ENCODE measurements at regions not wholly inside any gene's neighbourhood (a gene's known extent, or its start where the extent isn't known, plus 50 kb on each side); places are given as distances from the start of the nearest gene placed in this dataset.

DNA sequence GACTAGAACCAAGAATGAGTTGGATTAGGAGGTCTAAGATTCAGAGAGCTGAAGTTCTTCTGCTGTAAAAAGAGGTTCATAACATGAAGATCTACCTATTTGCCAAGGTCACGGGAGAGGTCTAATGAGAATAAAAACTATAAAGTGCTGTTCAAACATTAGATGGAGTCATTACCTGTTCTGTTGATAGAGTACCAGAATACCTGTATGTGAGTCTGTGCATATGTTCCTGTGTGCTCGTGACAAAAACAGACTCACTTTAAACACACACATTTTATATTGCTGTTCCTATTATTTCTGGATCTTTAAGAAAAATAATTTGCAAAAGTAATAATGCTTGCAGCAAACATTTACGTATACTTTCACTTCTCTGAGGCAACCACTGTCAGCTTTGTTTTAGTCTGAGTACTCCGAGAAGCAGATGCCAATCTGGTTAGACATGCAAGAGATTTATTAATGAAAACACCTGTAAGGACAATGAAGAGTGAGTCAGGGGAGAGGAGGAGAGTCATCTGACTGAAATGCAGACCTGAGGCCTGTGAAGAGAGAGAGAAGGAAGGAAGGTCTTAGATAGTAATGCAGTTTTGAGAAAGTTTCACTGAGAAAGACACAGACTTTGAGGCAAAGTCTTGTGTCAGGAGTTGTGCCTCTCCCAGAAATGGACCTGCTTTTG lies 221.2 kb downstream of the SQOR start:
- H3K4me1 ChIP-seq (ENCODE audit: control insufficient read depth in 1 of 2, insufficient read depth in 1 of 2, low read depth in 1 of 2, low read length in 1 of 2) = no peaks in the 10 kb centered on the region
- H3K27me3 ChIP-seq = no peaks in the 10 kb centered on the region
- TF ChIP-seq, protein P1, sequence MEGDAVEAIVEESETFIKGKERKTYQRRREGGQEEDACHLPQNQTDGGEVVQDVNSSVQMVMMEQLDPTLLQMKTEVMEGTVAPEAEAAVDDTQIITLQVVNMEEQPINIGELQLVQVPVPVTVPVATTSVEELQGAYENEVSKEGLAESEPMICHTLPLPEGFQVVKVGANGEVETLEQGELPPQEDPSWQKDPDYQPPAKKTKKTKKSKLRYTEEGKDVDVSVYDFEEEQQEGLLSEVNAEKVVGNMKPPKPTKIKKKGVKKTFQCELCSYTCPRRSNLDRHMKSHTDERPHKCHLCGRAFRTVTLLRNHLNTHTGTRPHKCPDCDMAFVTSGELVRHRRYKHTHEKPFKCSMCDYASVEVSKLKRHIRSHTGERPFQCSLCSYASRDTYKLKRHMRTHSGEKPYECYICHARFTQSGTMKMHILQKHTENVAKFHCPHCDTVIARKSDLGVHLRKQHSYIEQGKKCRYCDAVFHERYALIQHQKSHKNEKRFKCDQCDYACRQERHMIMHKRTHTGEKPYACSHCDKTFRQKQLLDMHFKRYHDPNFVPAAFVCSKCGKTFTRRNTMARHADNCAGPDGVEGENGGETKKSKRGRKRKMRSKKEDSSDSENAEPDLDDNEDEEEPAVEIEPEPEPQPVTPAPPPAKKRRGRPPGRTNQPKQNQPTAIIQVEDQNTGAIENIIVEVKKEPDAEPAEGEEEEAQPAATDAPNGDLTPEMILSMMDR (IDR thresholded peaks at IDR 0.05) = no peak
- no peak overlapping the region for H3K27ac ChIP-seq
- no peaks in the 10 kb centered on the region for H3K36me3 ChIP-seq
- no peak overlapping the region for H3K4me3 ChIP-seq (ENCODE audit: low read depth in 1 of 2, low read length in 1 of 2)
- H3K9me3 ChIP-seq = no peaks in the 10 kb centered on the region

DNA sequence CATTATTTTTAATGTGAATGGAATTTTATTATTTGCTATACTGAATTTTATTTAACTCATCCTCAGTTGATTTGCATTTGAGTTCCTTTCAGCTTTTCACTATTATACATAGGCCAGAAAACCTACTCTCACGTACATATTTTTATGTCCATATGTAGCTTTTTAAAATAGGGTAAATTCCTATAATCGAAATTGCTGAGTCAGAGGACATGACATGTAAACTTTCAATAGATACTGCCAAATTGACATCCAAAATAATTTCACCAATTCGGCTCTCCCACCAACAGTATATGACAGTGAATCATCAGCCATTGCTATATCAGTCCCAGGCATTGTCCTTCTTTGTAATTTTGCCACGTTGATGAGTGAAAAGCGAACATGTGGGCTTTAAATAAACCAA lies 222.5 kb downstream of the SQOR start:
- no peaks in the 10 kb centered on the region for H3K27me3 ChIP-seq
- TF ChIP-seq, protein P1 (IDR thresholded peaks at IDR 0.05) = no peak
- H3K36me3 ChIP-seq = no peaks in the 10 kb centered on the region
- H3K4me3 ChIP-seq (ENCODE audit: low read depth in 1 of 2, low read length in 1 of 2) = no peak overlapping the region
- no peaks in the 10 kb centered on the region for H3K4me1 ChIP-seq (ENCODE audit: control insufficient read depth in 1 of 2, insufficient read depth in 1 of 2, low read depth in 1 of 2, low read length in 1 of 2)
- H3K27ac ChIP-seq = no peak overlapping the region
- H3K9me3 ChIP-seq = no peaks in the 10 kb centered on the region

DNA sequence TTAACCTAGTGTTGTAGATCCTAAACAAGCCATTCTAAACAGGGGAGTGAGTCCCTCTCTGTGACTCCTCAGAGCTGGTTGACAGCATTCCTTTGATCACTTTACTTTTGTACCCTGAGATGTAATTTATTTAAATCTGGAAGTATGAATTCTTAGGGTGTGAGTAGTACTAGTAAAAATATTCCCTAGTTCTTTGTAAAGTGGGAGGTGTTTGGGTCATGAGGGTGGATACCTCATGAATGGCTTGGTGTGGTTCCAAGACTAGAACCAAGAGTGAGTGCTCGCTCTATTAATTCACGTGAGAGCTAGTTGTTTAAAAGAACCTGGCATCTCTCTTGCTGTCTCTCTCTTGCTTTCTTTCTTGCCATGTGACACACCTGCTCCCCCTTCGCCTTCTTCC lies 223.7 kb downstream of the SQOR start:
- H3K36me3 ChIP-seq = no peaks in the 10 kb centered on the region
- H3K27me3 ChIP-seq = no peaks in the 10 kb centered on the region
- H3K4me3 ChIP-seq (ENCODE audit: low read depth in 1 of 2, low read length in 1 of 2) = no peak overlapping the region
- H3K27ac ChIP-seq = no peak overlapping the region
- no peaks in the 10 kb centered on the region for H3K4me1 ChIP-seq (ENCODE audit: control insufficient read depth in 1 of 2, insufficient read depth in 1 of 2, low read depth in 1 of 2, low read length in 1 of 2)
- TF ChIP-seq, protein P1 (IDR thresholded peaks at IDR 0.05) = no peak
- no peaks in the 10 kb centered on the region for H3K9me3 ChIP-seq

DNA sequence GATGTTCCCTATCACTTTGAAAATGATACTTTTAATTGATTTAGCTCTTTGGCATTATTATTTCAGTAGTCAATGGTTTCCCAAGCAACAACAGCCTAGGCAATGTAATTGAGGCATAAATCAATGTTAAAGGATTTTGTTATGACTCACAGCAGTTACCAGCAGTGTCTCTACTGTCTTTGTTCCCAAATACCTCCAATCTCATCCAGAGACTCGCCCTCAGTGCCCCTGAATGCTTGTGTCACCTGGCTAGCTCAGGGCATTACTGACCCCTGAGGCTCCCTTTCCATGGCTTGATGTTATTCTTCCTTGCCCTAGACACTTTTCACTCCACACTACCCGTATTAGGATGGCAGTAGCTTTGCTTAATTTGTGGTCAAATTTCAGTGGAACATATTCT lies 227.2 kb downstream of the SQOR start:
- Histone ChIP-seq H3K27ac (no peak overlapping the region), H3K36me3 (no peaks in the 10 kb centered on the region), H3K27me3 (no peaks in the 10 kb centered on the region), H3K4me3 (ENCODE audit: low read depth in 1 of 2, low read length in 1 of 2) (no peak overlapping the region), H3K9me3 (peaks cover 3% of the 10 kb centered on the region), H3K4me1 (ENCODE audit: control insufficient read depth in 1 of 2, insufficient read depth in 1 of 2, low read depth in 1 of 2, low read length in 1 of 2) (no peaks in the 10 kb centered on the region)
- TF ChIP-seq, protein P1 (IDR thresholded peaks at IDR 0.05) = no peak

DNA sequence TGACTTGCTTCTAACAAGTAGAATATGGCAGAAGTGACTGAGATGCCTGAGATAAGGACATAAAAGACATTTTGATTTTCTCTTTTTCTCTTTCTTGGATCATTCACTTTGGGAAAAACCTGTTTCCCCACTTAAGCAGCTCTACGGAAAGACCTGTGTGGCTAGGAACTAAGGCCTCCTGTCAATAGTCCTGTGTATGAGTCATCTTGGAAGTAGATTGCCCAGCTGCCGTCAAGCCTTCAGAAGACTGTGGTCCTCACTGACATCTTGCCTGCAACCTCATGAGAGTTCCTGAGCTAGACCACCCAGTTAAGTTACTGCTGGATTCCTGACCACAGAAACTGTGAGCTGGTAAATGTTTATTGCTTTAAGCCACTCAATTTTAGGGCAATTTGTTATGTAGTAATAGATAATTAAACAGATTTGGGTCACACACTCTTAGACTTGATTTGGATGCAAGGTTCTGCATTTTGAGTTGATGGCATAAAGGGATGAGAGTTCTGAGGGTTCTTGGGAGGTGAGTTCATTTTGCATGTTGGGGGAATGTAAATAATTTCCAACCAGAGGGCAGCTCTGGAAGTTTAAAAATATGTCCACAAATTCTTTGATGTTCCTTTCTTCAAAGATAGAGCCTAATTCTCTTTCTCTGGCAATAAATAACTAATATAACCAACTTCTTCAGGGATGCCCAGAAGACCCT lies 229.2 kb downstream of the SQOR start:
- Histone ChIP-seq H3K9me3 (peaks cover 3% of the 10 kb centered on the region), H3K27me3 (no peaks in the 10 kb centered on the region), H3K4me1 (ENCODE audit: control insufficient read depth in 1 of 2, insufficient read depth in 1 of 2, low read depth in 1 of 2, low read length in 1 of 2) (no peaks in the 10 kb centered on the region), H3K36me3 (no peaks in the 10 kb centered on the region), H3K4me3 (ENCODE audit: low read depth in 1 of 2, low read length in 1 of 2) (no peak overlapping the region), H3K27ac (no peak overlapping the region)
- TF ChIP-seq, protein P1 (IDR thresholded peaks at IDR 0.05) = no peak

Data from neutrophil (primary cell).